Ovary (tissue), 3 donors: ENCODE measurements at regions not wholly inside any gene's neighbourhood (a gene's known extent, or its start where the extent isn't known, plus 50 kb on each side); places are given as distances from the start of the nearest gene placed in this dataset.

Experiments used
- EP300 ChIP-seq: sonication (generic); formaldehyde crosslinking; IDR thresholded peaks from one replicate; pipeline ENCODE4 v1.6.1; 2017; ENCODE audit warnings: antibody characterized with exemption
- POLR2A ChIP-seq: fragments of 450-650 bp; IDR thresholded peaks from one replicate; pipeline ENCODE4 v1.6.1; 2017; ENCODE audit warnings: antibody characterized with exemption, mild to moderate bottlenecking, moderate library complexity
- TF ChIP-seq, protein P1 (sequence below), 3 donors: fragments of 450-650 bp in 2 of 3; fragments of 200-600 bp in 1 of 3; IDR thresholded peaks; one replicate each; pipeline versions ENCODE4 v1.5.1 to v1.8.0; 2016 to 2022; ENCODE audit warnings: antibody characterized with exemption in 3 of 3, mild to moderate bottlenecking in 1 of 3
- donor health status: DM: no; HTN: no; CAD: no.

DNA sequence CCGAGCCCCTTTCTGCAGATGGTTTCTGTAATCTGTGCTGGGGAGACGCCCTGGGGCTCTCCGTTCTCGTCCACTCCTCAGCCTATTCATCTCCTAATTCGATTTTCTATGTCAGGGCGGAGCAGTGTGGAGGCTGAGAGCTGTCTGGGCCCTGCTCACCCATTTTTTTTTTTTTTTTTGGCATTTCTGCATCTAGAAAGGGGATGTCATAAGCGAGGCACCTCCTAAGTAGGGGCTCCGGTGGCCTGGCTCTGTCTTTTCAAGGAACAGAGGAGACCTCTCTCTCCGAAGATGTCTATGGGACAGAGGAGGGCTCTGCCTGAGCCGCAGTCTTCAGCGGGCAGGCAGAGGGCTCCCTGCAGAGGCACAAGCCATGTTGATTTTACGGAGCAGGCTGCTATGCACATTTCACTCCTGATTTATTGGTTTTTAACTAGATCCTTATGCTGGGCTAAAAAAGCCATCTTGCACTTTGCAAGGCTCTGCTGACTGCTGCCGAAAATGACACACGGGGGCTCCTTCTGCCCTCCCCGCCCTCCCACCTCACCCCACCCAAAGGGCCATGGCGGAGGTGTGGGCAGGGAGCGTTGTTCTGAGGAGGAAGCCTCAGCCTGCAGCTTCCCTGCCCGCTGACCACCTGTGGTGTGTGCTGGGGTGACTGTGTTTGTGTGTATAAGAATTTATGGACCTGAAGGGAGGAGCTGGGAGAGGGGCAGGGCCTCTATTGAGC, 71.0 kb downstream of the FOXD2 start:
- no peak for TF ChIP-seq EP300
- TF ChIP-seq, protein P1, sequence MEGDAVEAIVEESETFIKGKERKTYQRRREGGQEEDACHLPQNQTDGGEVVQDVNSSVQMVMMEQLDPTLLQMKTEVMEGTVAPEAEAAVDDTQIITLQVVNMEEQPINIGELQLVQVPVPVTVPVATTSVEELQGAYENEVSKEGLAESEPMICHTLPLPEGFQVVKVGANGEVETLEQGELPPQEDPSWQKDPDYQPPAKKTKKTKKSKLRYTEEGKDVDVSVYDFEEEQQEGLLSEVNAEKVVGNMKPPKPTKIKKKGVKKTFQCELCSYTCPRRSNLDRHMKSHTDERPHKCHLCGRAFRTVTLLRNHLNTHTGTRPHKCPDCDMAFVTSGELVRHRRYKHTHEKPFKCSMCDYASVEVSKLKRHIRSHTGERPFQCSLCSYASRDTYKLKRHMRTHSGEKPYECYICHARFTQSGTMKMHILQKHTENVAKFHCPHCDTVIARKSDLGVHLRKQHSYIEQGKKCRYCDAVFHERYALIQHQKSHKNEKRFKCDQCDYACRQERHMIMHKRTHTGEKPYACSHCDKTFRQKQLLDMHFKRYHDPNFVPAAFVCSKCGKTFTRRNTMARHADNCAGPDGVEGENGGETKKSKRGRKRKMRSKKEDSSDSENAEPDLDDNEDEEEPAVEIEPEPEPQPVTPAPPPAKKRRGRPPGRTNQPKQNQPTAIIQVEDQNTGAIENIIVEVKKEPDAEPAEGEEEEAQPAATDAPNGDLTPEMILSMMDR (IDR thresholded peaks at IDR 0.05), result no peak
- TF ChIP-seq POLR2A, result no peak
